ENCODE measurements at regions not wholly inside any gene's neighbourhood (a gene's known extent, or its start where the extent isn't known, plus 50 kb on each side); places are given as distances from the start of the nearest gene placed in this dataset.
"Not testable (repeated sequence)": the region's sequence is repeated elsewhere in the genome, so short reads cannot be mapped to it uniquely, and the experiment has no call there.

DNA sequence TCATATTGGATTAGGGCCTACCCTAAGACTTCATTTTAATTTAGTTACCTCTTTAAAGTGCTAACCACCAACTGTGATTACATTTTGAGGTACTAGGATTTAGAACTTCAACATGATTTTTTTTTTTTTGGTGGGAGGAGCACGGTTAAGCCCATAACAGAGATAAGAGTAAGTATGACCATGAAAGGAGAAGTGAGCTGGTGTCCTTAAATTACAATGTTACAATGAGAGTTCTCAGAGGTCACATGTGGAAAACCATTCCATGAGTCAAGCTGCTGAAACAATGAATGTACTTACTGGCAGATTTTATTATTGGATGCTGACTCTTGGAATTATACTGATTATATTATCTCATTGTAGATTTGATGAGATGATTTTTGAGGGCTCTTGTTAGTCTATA lies 779.3 kb upstream of the CITED2 start:
- no peak overlapping the region for H3K27ac ChIP-seq
- DNase-seq (ENCODE audit: low spot score) = no peak
- Mint-ChIP-seq H3K36me3 (no peaks in the 10 kb centered on the region), H3K27me3 (ENCODE audit: insufficient read depth, low read depth) (peaks cover 2% of the 10 kb centered on the region), H3K27ac (no peak overlapping the region), H3K4me1 (no peaks in the 10 kb centered on the region), H3K4me3 (no peak overlapping the region), H3K9me3 (peaks cover 18% of the 10 kb centered on the region)
- H3K9ac ChIP-seq = no peak overlapping the region
- H4K20me1 ChIP-seq (ENCODE audit: low read depth) = no peaks in the 10 kb centered on the region
- H3K36me3 ChIP-seq = no peaks in the 10 kb centered on the region
- H3K4me3 ChIP-seq = no peak overlapping the region
- no peaks in the 10 kb centered on the region for H3K9me3 ChIP-seq (ENCODE audit: low read depth)
- no peaks in the 10 kb centered on the region for H3K27me3 ChIP-seq
- no peaks in the 10 kb centered on the region for H3F3A ChIP-seq (ENCODE audit: low read depth)
- H3K4me1 ChIP-seq = no peaks in the 10 kb centered on the region
- TF ChIP-seq EZH2 (IDR thresholded peaks at IDR 0.05) = no peak
- H2AFZ ChIP-seq (replicated peaks) = no peak overlapping the region
- no peaks in the 10 kb centered on the region for H3K79me2 ChIP-seq (ENCODE audit: low read depth)
- no peak overlapping the region for H3K4me2 ChIP-seq

GRCh38 chr6:140147825-140148814 lies 773.7 kb upstream of the CITED2 start:
- H3K27ac ChIP-seq, H3K36me3 ChIP-seq: not testable (repeated sequence)

GRCh38 chr6:140140891-140141290 lies 766.4 kb upstream of the CITED2 start:
- H3K27me3 Mint-ChIP-seq (ENCODE audit: insufficient read depth, low read depth) = peaks cover 3% of the 10 kb centered on the region
- peaks cover 2% of the 10 kb centered on the region for H3K36me3 Mint-ChIP-seq
- no peak overlapping the region for H3K4me2 ChIP-seq

More at GRCh38 chr6:140147825-140148814, 773.7 kb upstream of the CITED2 start:
- not testable (repeated sequence) for H3K27me3 Mint-ChIP-seq (ENCODE audit: insufficient read depth, low read depth); H3K4me3 Mint-ChIP-seq; H3K4me1 Mint-ChIP-seq; H3K9me3 ChIP-seq (ENCODE audit: low read depth); H3K4me1 ChIP-seq; H3K27me3 ChIP-seq; H3K36me3 Mint-ChIP-seq; H2AFZ ChIP-seq (replicated peaks); H3K79me2 ChIP-seq (ENCODE audit: low read depth); H3K4me3 ChIP-seq; H3K27ac Mint-ChIP-seq; H3K4me2 ChIP-seq; H4K20me1 ChIP-seq (ENCODE audit: low read depth); H3F3A ChIP-seq (ENCODE audit: low read depth); H3K9ac ChIP-seq; DNase-seq (ENCODE audit: low spot score)
- H3K9me3 Mint-ChIP-seq = peaks cover 19% of the 10 kb centered on the region

GRCh38 chr6:140138311-140139010 lies 764.0 kb upstream of the CITED2 start:
- Histone ChIP-seq H3K9me3 (ENCODE audit: low read depth) (no peaks in the 10 kb centered on the region), H3K27ac (no peak overlapping the region), H3K27me3 (no peaks in the 10 kb centered on the region), H2AFZ (replicated peaks) (no peak overlapping the region), H3K4me1 (no peaks in the 10 kb centered on the region), H3K79me2 (ENCODE audit: low read depth) (no peaks in the 10 kb centered on the region), H3K4me3 (no peak overlapping the region), H4K20me1 (ENCODE audit: low read depth) (no peaks in the 10 kb centered on the region), H3K36me3 (no peaks in the 10 kb centered on the region), H3K4me2 (no peak overlapping the region), H3F3A (ENCODE audit: low read depth) (no peaks in the 10 kb centered on the region), H3K9ac (no peak overlapping the region)
- DNase-seq (ENCODE audit: low spot score) = peak; percentile 8
- Mint-ChIP-seq H3K27ac (peak overlapping the region; percentile 94), H3K4me3 (peak overlapping the region; percentile 14), H3K4me1 (peaks cover 13% of the 10 kb centered on the region), H3K27me3 (ENCODE audit: insufficient read depth, low read depth) (peaks cover 7% of the 10 kb centered on the region), H3K36me3 (peaks cover 11% of the 10 kb centered on the region), H3K9me3 (peaks cover 34% of the 10 kb centered on the region)
- TF ChIP-seq CTCF (IDR thresholded peaks at IDR 0.05) (no peak), EZH2phosphoT487 (IDR thresholded peaks at IDR 0.05) (no peak)

More at GRCh38 chr6:140140891-140141290, 766.4 kb upstream of the CITED2 start:
- Histone ChIP-seq H3K4me1 (no peaks in the 10 kb centered on the region), H3K4me3 (no peak overlapping the region), H3K9me3 (ENCODE audit: low read depth) (no peaks in the 10 kb centered on the region), H2AFZ (replicated peaks) (no peak overlapping the region), H3F3A (ENCODE audit: low read depth) (no peaks in the 10 kb centered on the region), H3K9ac (no peak overlapping the region), H3K36me3 (no peaks in the 10 kb centered on the region), H3K27me3 (no peaks in the 10 kb centered on the region), H4K20me1 (ENCODE audit: low read depth) (no peaks in the 10 kb centered on the region), H3K79me2 (ENCODE audit: low read depth) (no peaks in the 10 kb centered on the region), H3K27ac (no peak overlapping the region)
- Mint-ChIP-seq H3K9me3 (peaks cover 11% of the 10 kb centered on the region), H3K4me3 (no peak overlapping the region), H3K27ac (no peak overlapping the region), H3K4me1 (peaks cover 13% of the 10 kb centered on the region)
- no peak for DNase-seq (ENCODE audit: low spot score)
- TF ChIP-seq EZH2 (IDR thresholded peaks at IDR 0.05) (no peak), EZH2phosphoT487 (IDR thresholded peaks at IDR 0.05) (no peak), CTCF (IDR thresholded peaks at IDR 0.05) (no peak)
